Adrenal gland (tissue), 5 donors: ENCODE measurements at regions not wholly inside any gene's neighbourhood (a gene's known extent, or its start where the extent isn't known, plus 50 kb on each side); places are given as distances from the start of the nearest gene placed in this dataset.

Experiments used
- CTCF ChIP-seq, 6 experiments: fragments of 450-650 bp in 4 of 6; fragments of 200-600 bp in 2 of 6; sonication (generic) in 1 of 6; IDR thresholded peaks; 1 replicate in 5 of 6; 2 replicates in 1 of 6; pipeline versions ENCODE4 v1.5.1 to v1.8.0; 2016 to 2021; ENCODE audit warnings: antibody characterized with exemption in 6 of 6, mild to moderate bottlenecking in 2 of 6, moderate library complexity in 1 of 6
- POLR2A ChIP-seq, 2 donors: fragments of 450-650 bp; IDR thresholded peaks; one replicate each; pipeline ENCODE4 v1.6.1; 2017; ENCODE audit warnings: antibody characterized with exemption in 2 of 2, mild to moderate bottlenecking in 2 of 2, moderate library complexity in 1 of 2
- donor health status: DM: no; HTN: no; CAD: no.

- TF ChIP-seq CTCF (IDR thresholded peaks at IDR 0.05), result no peak
- TF ChIP-seq POLR2A (IDR thresholded peaks at IDR 0.05), result no peak
These were observed 324.8 kb upstream of the FAR2 start for GRCh38 chr12:28824193-28824846.
